CD4-positive, alpha-beta T cell (primary cell): ENCODE measurements at regions not wholly inside any gene's neighbourhood (a gene's known extent, or its start where the extent isn't known, plus 50 kb on each side); places are given as distances from the start of the nearest gene placed in this dataset.

Experiments used
- ATAC-seq: fragments of 200-7000 bp; cut with Tn5 transposase; one replicate; pipeline ENCODE4 v1.10.0; 2022; ENCODE audit warnings: mild to moderate bottlenecking; ENCODE audit not compliant: poor library complexity
- CTCF ChIA-PET: fragments of 350-600 bp; sonication (Branson Sonifier 250); formaldehyde crosslinking; loops from one replicate; lab custom pipeline; 2021; ENCODE audit warnings: antibody characterized with exemption, inconsistent platforms; lab: Charles Lee
- POLR2A ChIA-PET: fragments of 350-600 bp; sonication (Branson Sonifier 250); formaldehyde crosslinking; loops from one replicate; lab custom pipeline; 2021; ENCODE audit warnings: antibody characterized with exemption, inconsistent platforms; lab: Charles Lee
- DNase-seq, 14 experiments: peaks; one replicate each; pipeline ENCODE4 v3.0.0-alpha.2; 2013 to 2020; ENCODE audit warnings: mixed read lengths in 2 of 14
- H3K27ac ChIP-seq, 2 donors: one replicate each; pipeline versions ENCODE4 v1.5.1 to v1.7.0; 2013; ENCODE audit warnings: low read length in 2 of 2, low read depth in 1 of 2, mild to moderate bottlenecking in 1 of 2
- H3K27me3 ChIP-seq, 2 experiments: 1 replicate in 1 of 2; 2 replicates in 1 of 2; pipeline versions ENCODE4 v1.6.1 to v1.7.0; 2013; ENCODE audit warnings: low read length in 2 of 2, control low read depth in 1 of 2, mild to moderate bottlenecking in 1 of 2, moderate library complexity in 1 of 2; ENCODE audit not compliant: insufficient read depth in 2 of 2, control insufficient read depth in 1 of 2
- H3K36me3 ChIP-seq: one replicate; pipeline ENCODE4 v1.6.1; 2013; ENCODE audit warnings: low read length, control low read depth; ENCODE audit not compliant: insufficient read depth
- H3K4me1 ChIP-seq: one replicate; pipeline ENCODE4 v1.6.1; 2013; ENCODE audit warnings: low read length, control low read depth; ENCODE audit not compliant: insufficient read depth
- H3K4me3 ChIP-seq: one replicate; pipeline ENCODE4 v1.5.1; 2013; ENCODE audit warnings: mild to moderate bottlenecking, low read length, moderate library complexity
- H3K9me3 ChIP-seq, 2 experiments: 1 replicate in 1 of 2; 2 replicates in 1 of 2; pipeline versions ENCODE4 v1.6.1 to v1.7.0; 2013; ENCODE audit warnings: low read length in 2 of 2, mild to moderate bottlenecking in 2 of 2, control low read depth in 1 of 2, moderate library complexity in 1 of 2; ENCODE audit not compliant: control insufficient read depth in 1 of 2, insufficient read depth in 1 of 2
- H3K27ac Mint-ChIP-seq: one replicate; pipeline ENCODE4 v1.8.0; 2020; ENCODE audit warnings: mixed read lengths
- H3K27me3 Mint-ChIP-seq: one replicate; pipeline ENCODE4 v1.8.0; 2021; ENCODE audit warnings: mixed read lengths
- H3K36me3 Mint-ChIP-seq: one replicate; pipeline ENCODE4 v1.8.0; 2021; ENCODE audit warnings: low read depth, mixed read lengths
- H3K4me1 Mint-ChIP-seq: one replicate; pipeline ENCODE4 v1.8.0; 2021; ENCODE audit warnings: low read depth, mixed read lengths
- H3K4me3 Mint-ChIP-seq: one replicate; pipeline ENCODE4 v1.8.0; 2020; ENCODE audit warnings: mild to moderate bottlenecking, mixed read lengths
- H3K9me3 Mint-ChIP-seq: one replicate; pipeline ENCODE4 v1.8.0; 2020; ENCODE audit warnings: mixed read lengths
- intact Hi-C, 2 experiments: fragments of 100-400 bp; cut with DNase I in 1 of 2; cut with micrococcal nuclease in 1 of 2; formaldehyde crosslinking; loops; one replicate each; pipeline versions ENCODE4 v1.15.1 to v1.9.0; 2023 to 2025; cut with DNase I, micrococcal nuclease
- TF ChIP-seq, protein P1 (sequence below): fragments of 200-600 bp; IDR thresholded peaks from one replicate; pipeline ENCODE4 v1.8.0; 2022; ENCODE audit warnings: antibody characterized with exemption, mild to moderate bottlenecking

DNA sequence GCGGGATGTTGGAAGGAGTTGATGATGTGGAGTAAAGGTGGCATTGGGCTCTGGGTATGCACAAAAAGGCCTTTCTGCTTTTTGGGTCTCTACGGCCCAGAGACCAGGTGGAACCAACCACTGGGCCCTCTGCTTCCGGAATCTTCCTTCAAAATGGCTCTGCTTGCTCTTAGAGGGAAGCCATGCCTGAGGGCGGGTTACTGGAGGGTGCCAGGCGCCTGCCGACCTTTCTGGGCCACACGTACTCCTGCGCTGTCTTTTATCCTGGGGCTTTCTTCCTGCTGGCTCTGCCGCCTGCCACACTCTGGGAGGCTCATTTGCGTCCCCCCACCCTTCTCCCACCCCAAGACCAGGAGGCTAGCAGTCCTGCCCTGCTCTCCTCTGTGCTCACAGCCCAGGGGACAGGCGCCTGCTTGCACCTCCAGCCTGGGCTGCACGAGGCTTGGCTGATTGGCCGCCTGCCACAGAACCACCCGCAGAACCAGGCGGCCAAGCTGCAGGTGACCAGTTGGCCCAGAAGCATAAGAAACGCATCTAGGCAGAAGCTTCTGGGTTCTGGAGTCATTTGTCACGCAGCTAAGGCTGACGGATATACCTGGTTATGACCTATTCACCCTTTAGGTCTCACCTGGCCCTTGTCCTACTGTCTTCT is 536.9 kb downstream of the TBC1D22A start:
- no peak overlapping the region for H3K4me3 ChIP-seq
- H3K27me3 ChIP-seq = peaks cover 0 to 2% of the 10 kb centered on the region in 2 experiments
- Mint-ChIP-seq H3K9me3 (no peaks in the 10 kb centered on the region), H3K4me3 (no peak overlapping the region), H3K27me3 (peaks cover 6% of the 10 kb centered on the region), H3K36me3 (no peaks in the 10 kb centered on the region), H3K4me1 (no peaks in the 10 kb centered on the region), H3K27ac (no peak overlapping the region)
- H3K36me3 ChIP-seq = no peaks in the 10 kb centered on the region
- ChIA-PET POLR2A (no interaction called here), CTCF (no interaction called here)
- H3K27ac ChIP-seq = no peak overlapping the region
- no peaks in the 10 kb centered on the region for H3K4me1 ChIP-seq
- peaks cover 0 to 18% of the 10 kb centered on the region in 2 experiments for H3K9me3 ChIP-seq
- no peak for ATAC-seq
- intact Hi-C loops = no loop called here
- no peak for DNase-seq
- TF ChIP-seq, protein P1, sequence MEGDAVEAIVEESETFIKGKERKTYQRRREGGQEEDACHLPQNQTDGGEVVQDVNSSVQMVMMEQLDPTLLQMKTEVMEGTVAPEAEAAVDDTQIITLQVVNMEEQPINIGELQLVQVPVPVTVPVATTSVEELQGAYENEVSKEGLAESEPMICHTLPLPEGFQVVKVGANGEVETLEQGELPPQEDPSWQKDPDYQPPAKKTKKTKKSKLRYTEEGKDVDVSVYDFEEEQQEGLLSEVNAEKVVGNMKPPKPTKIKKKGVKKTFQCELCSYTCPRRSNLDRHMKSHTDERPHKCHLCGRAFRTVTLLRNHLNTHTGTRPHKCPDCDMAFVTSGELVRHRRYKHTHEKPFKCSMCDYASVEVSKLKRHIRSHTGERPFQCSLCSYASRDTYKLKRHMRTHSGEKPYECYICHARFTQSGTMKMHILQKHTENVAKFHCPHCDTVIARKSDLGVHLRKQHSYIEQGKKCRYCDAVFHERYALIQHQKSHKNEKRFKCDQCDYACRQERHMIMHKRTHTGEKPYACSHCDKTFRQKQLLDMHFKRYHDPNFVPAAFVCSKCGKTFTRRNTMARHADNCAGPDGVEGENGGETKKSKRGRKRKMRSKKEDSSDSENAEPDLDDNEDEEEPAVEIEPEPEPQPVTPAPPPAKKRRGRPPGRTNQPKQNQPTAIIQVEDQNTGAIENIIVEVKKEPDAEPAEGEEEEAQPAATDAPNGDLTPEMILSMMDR = no peak

- H3K4me3 Mint-ChIP-seq = no peak overlapping the region
- Histone ChIP-seq H3K27ac (no peak overlapping the region), H3K36me3 (no peaks in the 10 kb centered on the region), H3K9me3 (peaks cover 0 to 18% of the 10 kb centered on the region in 2 experiments), H3K4me3 (no peak overlapping the region), H3K27me3 (peaks cover 0 to 2% of the 10 kb centered on the region in 2 experiments), H3K4me1 (no peaks in the 10 kb centered on the region)
- no peaks in the 10 kb centered on the region for H3K9me3 Mint-ChIP-seq
- ChIA-PET CTCF (no interaction called here), POLR2A (no interaction called here)
- H3K36me3 Mint-ChIP-seq = no peaks in the 10 kb centered on the region
- DNase-seq (no peak), ATAC-seq (no peak)
- no peaks in the 10 kb centered on the region for H3K4me1 Mint-ChIP-seq
- TF ChIP-seq, protein P1 = no peak
- H3K27me3 Mint-ChIP-seq = peaks cover 13% of the 10 kb centered on the region
- H3K27ac Mint-ChIP-seq = no peak overlapping the region
- intact Hi-C loops = no loop called here
These were observed 535.8 kb downstream of the TBC1D22A start for GRCh38 chr22:47298017-47298785.

DNA sequence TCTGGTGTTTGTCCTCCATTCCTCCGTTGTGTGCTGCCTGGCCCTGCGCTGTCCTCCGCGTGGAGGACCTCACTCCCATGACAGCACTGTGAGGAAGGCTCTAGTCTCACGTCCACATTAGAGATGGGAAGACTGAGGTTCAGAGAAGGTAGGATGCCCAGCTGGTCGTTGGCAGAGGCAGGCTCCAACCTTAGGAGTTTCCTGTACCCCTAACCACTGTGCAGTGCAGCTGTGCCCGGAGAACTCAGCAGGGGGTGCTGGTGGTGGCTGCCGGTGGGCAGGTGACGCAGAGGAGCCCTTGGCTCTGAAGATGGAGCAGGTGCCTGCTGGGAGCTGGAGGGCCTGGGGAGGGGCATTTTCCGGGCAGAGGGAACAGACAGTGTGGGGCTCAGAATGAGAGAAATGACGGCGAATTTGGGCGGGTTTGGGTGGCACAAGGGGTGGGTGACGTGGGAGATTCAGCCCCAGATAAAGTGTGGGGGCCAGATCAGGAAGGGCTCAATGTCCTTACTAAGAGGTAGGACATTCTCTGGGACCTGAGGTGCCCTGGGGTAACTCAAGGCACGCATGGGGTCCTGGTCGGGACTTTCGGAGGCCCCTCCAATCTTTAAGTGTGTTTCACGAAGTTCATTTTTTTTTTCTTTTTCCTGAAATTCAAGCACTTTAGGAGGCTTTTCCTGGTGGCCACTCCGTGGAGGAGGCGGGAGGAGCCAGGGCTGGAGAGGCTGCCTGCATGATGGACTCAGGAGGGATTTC is 535.0 kb downstream of the TBC1D22A start:
- intact Hi-C loops = no loop called here
- Mint-ChIP-seq H3K9me3 (no peaks in the 10 kb centered on the region), H3K27me3 (peaks cover 15% of the 10 kb centered on the region), H3K27ac (no peak overlapping the region), H3K4me1 (no peaks in the 10 kb centered on the region), H3K36me3 (no peaks in the 10 kb centered on the region), H3K4me3 (no peak overlapping the region)
- ATAC-seq (no peak), DNase-seq (no peak)
- H3K9me3 ChIP-seq = peaks cover 0 to 18% of the 10 kb centered on the region in 2 experiments
- TF ChIP-seq, protein P1 = no peak
- H3K27ac ChIP-seq = no peak overlapping the region
- H3K36me3 ChIP-seq = no peaks in the 10 kb centered on the region
- H3K4me1 ChIP-seq = no peaks in the 10 kb centered on the region
- ChIA-PET CTCF (no interaction called here), POLR2A (no interaction called here)
- H3K4me3 ChIP-seq = no peak overlapping the region
- peaks cover 0 to 2% of the 10 kb centered on the region in 2 experiments for H3K27me3 ChIP-seq
